Mucosa of descending colon (tissue), 3 donors: ENCODE measurements at regions not wholly inside any gene's neighbourhood (a gene's known extent, or its start where the extent isn't known, plus 50 kb on each side); places are given as distances from the start of the nearest gene placed in this dataset.
A peak's percentile ranks its signal among the peaks of the same experiment; 100 is the strongest.

Source experiments
- ATAC-seq: fragments of 200-7000 bp; cut with Tn5 transposase; one replicate; pipeline ENCODE4 v1.9.1; 2020; ENCODE audit warnings: mild to moderate bottlenecking, moderate library complexity
- DNase-seq, 3 donors: peaks; one replicate each; pipeline ENCODE4 v3.0.0-alpha.2; 2020
- H3K36me3 ChIP-seq: fragments of 200-600 bp; one replicate; pipeline ENCODE4 v1.8.0; 2021; ENCODE audit warnings: low read depth, mild to moderate bottlenecking
- H3K4me1 ChIP-seq: fragments of 200-600 bp; one replicate; pipeline ENCODE4 v1.8.0; 2021; ENCODE audit warnings: low read depth, mild to moderate bottlenecking
- H3K4me3 ChIP-seq: fragments of 200-600 bp; one replicate; pipeline ENCODE4 v1.8.0; 2021; ENCODE audit warnings: mild to moderate bottlenecking
- H3K9me3 ChIP-seq: fragments of 200-600 bp; one replicate; pipeline ENCODE4 v1.8.0; 2021; ENCODE audit warnings: mild to moderate bottlenecking
- intact Hi-C, 2 donors: fragments of 100-400 bp; cut with DNase I in 1 of 2; cut with micrococcal nuclease in 1 of 2; formaldehyde crosslinking; loops; one replicate each; pipeline versions ENCODE4 v1.11.0 to v1.11.1; 2022; cut with DNase I, micrococcal nuclease
- TF ChIP-seq, protein P1 (sequence below): fragments of 200-600 bp; IDR thresholded peaks from one replicate; pipeline ENCODE4 v1.8.0; 2022; ENCODE audit warnings: antibody characterized with exemption, mild to moderate bottlenecking
- donor health status: DM: no; HTN: no; CAD: no; lungs with moderate emphysema.
- donor health status: DM: no; HTN: no; CAD: no.
- donor health status: DM: no; HTN: yes; CAD: no.

DNA sequence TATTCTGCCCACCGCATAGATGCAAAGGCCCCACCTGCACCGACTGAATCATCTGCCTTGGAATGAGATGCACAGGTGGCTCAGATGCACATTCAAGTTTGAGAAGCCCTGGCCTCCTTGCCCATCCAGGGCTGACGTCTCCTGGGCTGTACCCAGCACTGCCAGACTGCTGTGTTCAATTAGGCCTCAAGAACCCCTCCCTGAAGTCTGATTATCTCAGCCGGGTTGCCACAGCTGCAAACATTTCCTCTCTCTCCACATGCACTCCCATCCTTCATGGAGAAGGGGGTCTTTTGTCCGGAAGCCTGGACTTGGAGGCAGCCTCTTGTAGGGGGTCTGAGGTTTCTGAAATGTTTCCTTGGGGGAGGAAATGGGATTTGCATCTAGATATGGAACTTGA is 459.4 kb upstream of the PROK2 start:
- no peak for ATAC-seq
- no peak for DNase-seq
- no peaks in the 10 kb centered on the region for H3K9me3 ChIP-seq
- TF ChIP-seq, protein P1, sequence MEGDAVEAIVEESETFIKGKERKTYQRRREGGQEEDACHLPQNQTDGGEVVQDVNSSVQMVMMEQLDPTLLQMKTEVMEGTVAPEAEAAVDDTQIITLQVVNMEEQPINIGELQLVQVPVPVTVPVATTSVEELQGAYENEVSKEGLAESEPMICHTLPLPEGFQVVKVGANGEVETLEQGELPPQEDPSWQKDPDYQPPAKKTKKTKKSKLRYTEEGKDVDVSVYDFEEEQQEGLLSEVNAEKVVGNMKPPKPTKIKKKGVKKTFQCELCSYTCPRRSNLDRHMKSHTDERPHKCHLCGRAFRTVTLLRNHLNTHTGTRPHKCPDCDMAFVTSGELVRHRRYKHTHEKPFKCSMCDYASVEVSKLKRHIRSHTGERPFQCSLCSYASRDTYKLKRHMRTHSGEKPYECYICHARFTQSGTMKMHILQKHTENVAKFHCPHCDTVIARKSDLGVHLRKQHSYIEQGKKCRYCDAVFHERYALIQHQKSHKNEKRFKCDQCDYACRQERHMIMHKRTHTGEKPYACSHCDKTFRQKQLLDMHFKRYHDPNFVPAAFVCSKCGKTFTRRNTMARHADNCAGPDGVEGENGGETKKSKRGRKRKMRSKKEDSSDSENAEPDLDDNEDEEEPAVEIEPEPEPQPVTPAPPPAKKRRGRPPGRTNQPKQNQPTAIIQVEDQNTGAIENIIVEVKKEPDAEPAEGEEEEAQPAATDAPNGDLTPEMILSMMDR = no peak
- no peaks in the 10 kb centered on the region for H3K36me3 ChIP-seq
- intact Hi-C loops = no loop called here
- no peak overlapping the region for H3K4me3 ChIP-seq
- H3K4me1 ChIP-seq = no peaks in the 10 kb centered on the region

DNA sequence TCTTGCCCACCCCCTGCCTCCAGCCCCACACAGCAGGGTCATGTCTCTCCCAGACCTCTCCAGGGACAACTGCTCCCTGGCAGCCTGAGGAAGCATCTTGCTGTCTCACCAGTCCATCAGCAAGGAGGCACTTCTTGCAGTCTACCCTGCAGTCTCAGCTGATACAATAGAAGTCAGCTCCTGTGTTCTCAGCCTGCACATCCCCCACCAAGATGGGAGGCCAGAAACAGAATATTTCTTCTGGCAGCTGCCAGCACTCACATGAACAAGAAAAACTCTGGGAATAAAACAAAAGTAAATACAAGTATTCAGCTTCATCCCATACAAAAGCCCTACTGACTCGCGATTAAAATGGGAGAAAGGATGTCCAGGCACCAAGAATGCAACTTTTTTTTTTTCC is 457.4 kb upstream of the PROK2 start:
- no peak for DNase-seq
- H3K4me1 ChIP-seq = no peaks in the 10 kb centered on the region
- no peak for ATAC-seq
- TF ChIP-seq, protein P1 = no peak
- intact Hi-C loops = no loop called here
- no peaks in the 10 kb centered on the region for H3K9me3 ChIP-seq
- no peaks in the 10 kb centered on the region for H3K36me3 ChIP-seq
- no peak overlapping the region for H3K4me3 ChIP-seq

DNA sequence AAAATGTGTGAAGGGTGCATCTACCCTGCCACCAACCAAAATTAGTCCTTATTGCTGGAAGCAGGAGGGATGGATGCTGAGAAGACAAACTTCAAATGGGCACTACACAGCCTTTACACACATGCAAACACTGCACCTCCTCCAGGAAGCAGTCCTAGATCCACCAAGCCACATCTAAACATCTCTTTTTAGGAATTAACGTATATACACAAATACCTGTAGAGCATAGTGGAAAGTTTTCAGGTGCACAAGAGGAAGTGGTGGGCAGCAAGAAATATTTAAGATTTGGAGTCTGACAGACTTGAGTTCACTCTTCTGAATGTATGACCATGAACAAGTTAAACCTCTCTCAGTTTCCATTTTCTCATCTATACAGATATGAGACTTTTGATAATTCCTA is 456.6 kb upstream of the PROK2 start:
- no peaks in the 10 kb centered on the region for H3K36me3 ChIP-seq
- TF ChIP-seq, protein P1 = no peak
- DNase-seq (no peak), ATAC-seq (no peak)
- no peaks in the 10 kb centered on the region for H3K9me3 ChIP-seq
- H3K4me1 ChIP-seq = no peaks in the 10 kb centered on the region
- no peak overlapping the region for H3K4me3 ChIP-seq
- intact Hi-C loops = no loop called here

DNA sequence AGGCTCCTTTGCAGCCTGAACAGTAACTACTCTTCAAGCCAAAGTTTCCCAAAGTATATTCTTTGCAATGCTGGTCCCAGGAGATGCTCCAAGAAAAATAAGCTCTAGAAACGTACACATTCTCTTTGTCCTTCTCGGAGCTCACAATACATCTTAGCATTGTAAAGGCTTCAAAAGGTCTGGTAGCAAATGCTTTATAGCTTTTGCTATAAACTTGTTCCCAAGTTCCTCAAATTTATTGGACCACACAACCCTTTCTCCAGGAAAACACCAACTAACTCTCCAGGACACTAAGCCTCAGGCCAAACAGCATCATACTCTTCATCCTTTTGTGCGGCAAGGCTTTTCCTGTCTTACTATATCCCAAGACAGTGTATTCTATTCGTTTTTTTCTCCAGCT is 455.6 kb upstream of the PROK2 start:
- no peak for ATAC-seq
- intact Hi-C loops = no loop called here
- DNase-seq = no peak
- Histone ChIP-seq H3K36me3 (no peaks in the 10 kb centered on the region), H3K4me1 (no peaks in the 10 kb centered on the region), H3K9me3 (no peaks in the 10 kb centered on the region), H3K4me3 (no peak overlapping the region)
- TF ChIP-seq, protein P1 = no peak

DNA sequence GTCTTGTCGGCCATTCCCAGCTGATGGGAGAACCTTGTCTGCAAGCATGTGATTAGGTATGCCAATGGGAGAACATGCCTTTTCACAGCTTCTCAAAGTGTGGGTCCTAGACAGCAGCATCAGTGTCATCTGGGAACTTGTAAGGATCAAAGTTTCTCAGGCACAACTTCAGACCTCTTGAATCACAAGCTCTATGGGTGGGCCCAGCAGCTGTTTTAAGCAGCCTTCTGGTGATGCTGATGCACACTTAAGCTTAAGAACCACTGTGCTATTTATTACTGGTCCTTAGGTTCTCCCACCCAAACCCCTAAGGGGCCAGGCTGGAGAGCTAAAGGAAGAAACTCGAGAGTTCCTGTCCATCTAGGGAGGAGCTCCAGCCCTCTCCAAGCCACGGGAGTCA is 453.9 kb upstream of the PROK2 start:
- ATAC-seq = no peak
- peak in 1 of 3 donors; percentile 10 for DNase-seq
- no peaks in the 10 kb centered on the region for H3K9me3 ChIP-seq
- TF ChIP-seq, protein P1 = no peak
- H3K36me3 ChIP-seq = no peaks in the 10 kb centered on the region
- H3K4me1 ChIP-seq = no peaks in the 10 kb centered on the region
- H3K4me3 ChIP-seq = no peak overlapping the region
- intact Hi-C loops = no loop called here

DNA sequence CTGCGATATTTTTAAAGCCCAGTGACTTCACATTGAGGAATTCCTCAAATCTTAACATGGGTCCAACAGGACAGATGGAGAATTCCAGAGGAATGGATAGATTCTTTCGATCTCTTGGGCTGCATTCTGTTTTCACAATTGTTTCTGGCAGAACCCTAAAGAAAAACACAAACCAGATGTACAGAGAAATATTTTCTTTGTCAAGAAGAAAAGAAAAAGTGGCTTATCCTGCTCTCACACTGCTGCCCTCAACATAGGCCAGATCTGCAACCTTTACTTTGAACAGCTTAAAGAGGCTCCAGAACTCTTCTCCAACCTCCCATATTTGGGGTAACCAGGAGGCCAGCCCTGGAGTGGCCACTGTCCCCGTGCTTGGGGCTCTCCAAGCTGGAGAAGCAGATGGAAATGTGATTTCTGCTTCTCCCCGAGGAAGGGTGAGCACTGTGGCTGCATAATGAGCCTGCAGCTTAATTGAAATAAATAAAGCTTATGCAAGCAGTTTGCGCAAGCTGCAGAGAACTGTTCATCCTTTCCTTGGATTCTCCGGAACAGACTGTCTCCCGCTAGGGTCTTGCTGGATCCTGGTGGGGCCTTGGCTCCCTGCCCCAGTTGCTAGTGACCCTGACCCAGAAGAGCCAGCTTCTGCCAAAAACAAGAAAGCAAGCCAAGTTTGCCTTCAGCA is 453.2 kb upstream of the PROK2 start:
- TF ChIP-seq, protein P1 = no peak
- H3K4me3 ChIP-seq = no peak overlapping the region
- intact Hi-C loops = no loop called here
- ATAC-seq (no peak), DNase-seq (peak in 1 of 3 donors; percentile 12)
- no peaks in the 10 kb centered on the region for H3K36me3 ChIP-seq
- H3K9me3 ChIP-seq = no peaks in the 10 kb centered on the region
- H3K4me1 ChIP-seq = no peaks in the 10 kb centered on the region
